K562 (cell line): ENCODE measurements at regions not wholly inside any gene's neighbourhood (a gene's known extent, or its start where the extent isn't known, plus 50 kb on each side); places are given as distances from the start of the nearest gene placed in this dataset.

Source experiments
- ATAC-seq: fragments of 200-7000 bp; cut with Tn5 transposase; 3 replicates; pipeline ENCODE4 v1.9.1; 2020; ENCODE audit warnings: moderate library complexity
- BruUV-seq: library from RNA; stranded (reverse); fragments of 400-500 nt; replicated peaks from 2 replicates; lab custom pipeline; 2021; lab: Mats Ljungman, UMichigan
- CTCF ChIA-PET: fragments of 300-600 bp; formaldehyde crosslinking; extraction: SDS; loops from one replicate; lab custom pipeline; 2021; ENCODE audit warnings: low intra/inter-chr PET ratio; lab: Yijun Ruan, JAX
- POLR2A ChIA-PET: fragments of 300-600, 350-650 bp; sonication (Branson Sonifier 250); formaldehyde crosslinking; extraction: SDS; loops from one replicate; lab custom pipeline; 2021; ENCODE audit warnings: antibody characterized with exemption, inconsistent platforms; lab: Yijun Ruan, JAX
- DNase-seq, 4 experiments: peaks; one replicate each; pipeline versions ENCODE4 v3.0.0 to v3.0.0-alpha.2; 2011 to 2018; ENCODE audit warnings: low spot score in 3 of 4, mixed read lengths in 3 of 4; ENCODE audit errors: extremely low read depth in 1 of 4
- FAIRE-seq: peaks from 2 replicates; lab custom pipeline; 2011; peaks lifted over from hg19 to GRCh38; lab: Jason Lieb, UNC
- H2AFZ ChIP-seq: 2 replicates; pipeline ENCODE4 v1.6.0; 2011; ENCODE audit warnings: low read depth, low read length, control low read depth, inconsistent platforms
- H3K27ac ChIP-seq: fragments of 200-600 bp; 3 replicates; pipeline ENCODE4 v1.8.0; 2011; ENCODE audit warnings: low read depth, mild to moderate bottlenecking, control low read depth, inconsistent platforms, low read length, moderate library complexity, mixed read lengths; ENCODE audit errors: extremely low read depth
- H3K27me3 ChIP-seq, 2 experiments: fragments of 300-600 bp in 1 of 2; 2 replicates in 1 of 2; 3 replicates in 1 of 2; pipeline versions ENCODE4 v1.6.0 to v1.8.0; 2011; ENCODE audit warnings: inconsistent platforms in 2 of 2, low read length in 2 of 2, mild to moderate bottlenecking in 1 of 2, mixed read lengths in 1 of 2, moderate library complexity in 1 of 2; ENCODE audit not compliant: control insufficient read depth in 2 of 2, insufficient read depth in 2 of 2
- H3K36me3 ChIP-seq: fragments of 300-600 bp; 3 replicates; pipeline ENCODE4 v1.8.0; 2011; ENCODE audit warnings: mild to moderate bottlenecking, low read length, inconsistent platforms; ENCODE audit not compliant: control insufficient read depth, insufficient read depth
- H3K4me1 ChIP-seq, 2 experiments: fragments of 200-600 bp in 1 of 2; replicated peaks in 1 of 2; 2 replicates in 1 of 2; 3 replicates in 1 of 2; pipeline versions ENCODE4 v1.5.1 to v1.8.0; 2011; ENCODE audit warnings: inconsistent platforms in 2 of 2, low read length in 2 of 2, mild to moderate bottlenecking in 1 of 2, mixed read lengths in 1 of 2, moderate library complexity in 1 of 2; ENCODE audit not compliant: control insufficient read depth in 2 of 2, insufficient read depth in 2 of 2
- H3K4me2 ChIP-seq: 2 replicates; pipeline ENCODE4 v1.6.1; 2011; ENCODE audit warnings: low read length, control low read depth, inconsistent platforms, mixed read lengths; ENCODE audit not compliant: insufficient read depth
- H3K4me3 ChIP-seq: fragments of 200-600 bp; sonication (generic), shearing (Covaris generic); 2 replicates; pipeline ENCODE4 v1.5.1; 2016; ENCODE audit warnings: control low read depth, inconsistent platforms
- H3K79me2 ChIP-seq: fragments of 200-600 bp; 3 replicates; pipeline ENCODE4 v1.8.0; 2011; ENCODE audit warnings: low read length, inconsistent platforms; ENCODE audit not compliant: control insufficient read depth, insufficient read depth
- H3K9ac ChIP-seq, 2 experiments: 2 replicates each; pipeline versions ENCODE4 v1.6.0 to v1.6.1; 2011; ENCODE audit warnings: low read depth in 2 of 2, low read length in 2 of 2, control low read depth in 1 of 2, inconsistent platforms in 1 of 2, mild to moderate bottlenecking in 1 of 2, mixed read lengths in 1 of 2; ENCODE audit not compliant: insufficient read depth in 1 of 2
- H3K9me1 ChIP-seq: one replicate; pipeline ENCODE4 v1.6.0; 2011; ENCODE audit warnings: inconsistent platforms, mild to moderate bottlenecking, low read length, moderate library complexity; ENCODE audit not compliant: control insufficient read depth, insufficient read depth
- H3K9me3 ChIP-seq: replicated peaks from 2 replicates; pipeline ENCODE4 v1.5.1; 2011; ENCODE audit warnings: low read depth, low read length, inconsistent platforms; ENCODE audit not compliant: control insufficient read depth, insufficient read depth
- H4K20me1 ChIP-seq: replicated peaks from 2 replicates; pipeline ENCODE4 v1.6.1; 2011; ENCODE audit warnings: low read length, inconsistent platforms, mixed read lengths; ENCODE audit not compliant: control insufficient read depth, insufficient read depth
- HDGF ChIP-seq: fragments of 450-650 bp; IDR thresholded peaks from 2 replicates; pipeline ENCODE4 v1.6.1; 2016
- HMG20B ChIP-seq: fragments of 250-450 bp; sonication (Bioruptor Pico); IDR thresholded peaks from 2 replicates; pipeline ENCODE4 v1.5.0; 2021; ENCODE audit warnings: mild to moderate bottlenecking
- PPARD ChIP-seq: fragments of 250-450 bp; sonication (Bioruptor Pico); IDR thresholded peaks from 2 replicates; pipeline ENCODE4 v1.8.0; 2022; ENCODE audit warnings: inconsistent platforms, mild to moderate bottlenecking, moderate library complexity
- TOE1 ChIP-seq, 2 experiments: fragments of 450-650 bp in 1 of 2; sonication (generic) in 1 of 2; formaldehyde crosslinking in 1 of 2; IDR thresholded peaks; 2 replicates each; pipeline versions ENCODE4 v1.7.1 to v1.8.0; 2016 to 2022; ENCODE audit warnings: borderline replicate concordance in 2 of 2, mild to moderate bottlenecking in 2 of 2, antibody characterized with exemption in 1 of 2, inconsistent platforms in 1 of 2, low read depth in 1 of 2, missing genetic modification reagents in 1 of 2, moderate library complexity in 1 of 2
- WGBS: fragments of 100-300 bp; shearing (Covaris generic); methylation state at CpG from one replicate; pipeline ENCODE4 v1.1.6; 2016; ENCODE audit warnings: low coverage, mixed read lengths; ENCODE audit not compliant: insufficient coverage; ENCODE audit errors: missing lambda C conversion rate; 5-methylcytosine and 5-hydroxymethylcytosine counted together
- in situ Hi-C: fragments of 300-500 bp; cut with MboI; formaldehyde crosslinking; loops from 4 replicates; pipeline ENCODE4 v1.15.0; 2018; ENCODE audit warnings: inconsistent platforms, mixed read lengths
- intact Hi-C: fragments of 100-400 bp; cut with micrococcal nuclease; formaldehyde crosslinking; loops from 2 replicates; pipeline ENCODE4 v1.14.2; 2022
- TF ChIP-seq, protein P1 (sequence below): fragments of 250-450 bp; sonication (Bioruptor Pico); IDR thresholded peaks from 2 replicates; pipeline ENCODE4 v1.5.0; 2020; ENCODE audit warnings: mild to moderate bottlenecking, borderline replicate concordance
- TF ChIP-seq, protein P2 (sequence below): sonication (generic); formaldehyde crosslinking; IDR thresholded peaks from 2 replicates; pipeline ENCODE4 v1.8.0; 2022; ENCODE audit warnings: mild to moderate bottlenecking, missing genetic modification reagents
- TF ChIP-seq, protein P3 (sequence below): fragments of 250-450 bp; sonication (Bioruptor Pico); IDR thresholded peaks from 2 replicates; pipeline ENCODE4 v1.8.0; 2021; ENCODE audit warnings: moderate library complexity, mild to moderate bottlenecking, inconsistent platforms
- TF ChIP-seq, protein P4 (sequence below): sonication (generic); formaldehyde crosslinking; IDR thresholded peaks from 2 replicates; pipeline ENCODE4 v1.8.0; 2022; ENCODE audit warnings: mild to moderate bottlenecking, missing genetic modification reagents, borderline replicate concordance

DNA sequence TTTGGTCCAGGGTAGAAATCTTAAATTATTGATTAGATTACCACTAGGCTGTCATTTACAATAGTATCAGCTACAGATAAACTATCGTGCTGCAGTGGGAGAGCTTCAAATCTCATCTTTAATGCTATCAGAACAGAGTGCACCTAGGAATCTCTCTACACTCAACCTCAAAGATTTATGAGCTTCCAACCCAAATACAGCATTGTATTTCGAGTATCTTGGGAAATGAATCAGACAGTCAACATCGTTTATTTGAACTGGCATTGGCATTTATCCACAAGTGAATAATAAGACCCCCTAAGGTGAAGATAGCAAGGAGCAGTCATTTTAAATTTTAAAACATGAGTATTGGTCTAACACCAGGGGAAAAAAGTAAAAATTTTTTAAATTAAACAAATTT, 1203.2 kb downstream of the CDH12 start:
- Histone ChIP-seq H3K9me3 (no peaks in the 10 kb centered on the region), H3K79me2 (no peaks in the 10 kb centered on the region), H3K4me2 (no peak overlapping the region), H2AFZ (no peak overlapping the region), H3K4me3 (no peak overlapping the region), H3K9me1 (no peaks in the 10 kb centered on the region), H3K27me3 (no peaks in the 10 kb centered on the region), H3K27ac (no peak overlapping the region), H3K9ac (no peak overlapping the region), H4K20me1 (no peaks in the 10 kb centered on the region), H3K36me3 (no peaks in the 10 kb centered on the region), H3K4me1 (no peaks in the 10 kb centered on the region)
- POLR2A ChIA-PET: no interaction called here
- DNase-seq (no peak), ATAC-seq (no peak), FAIRE-seq (no peak)
- intact Hi-C loops: no loop called here
- BruUV-seq: no TSS peak
- WGBS: 0% methylated on average over 3 of the region's 3 CpGs
- CTCF ChIA-PET: no interaction called here
- TF ChIP-seq, protein P1, sequence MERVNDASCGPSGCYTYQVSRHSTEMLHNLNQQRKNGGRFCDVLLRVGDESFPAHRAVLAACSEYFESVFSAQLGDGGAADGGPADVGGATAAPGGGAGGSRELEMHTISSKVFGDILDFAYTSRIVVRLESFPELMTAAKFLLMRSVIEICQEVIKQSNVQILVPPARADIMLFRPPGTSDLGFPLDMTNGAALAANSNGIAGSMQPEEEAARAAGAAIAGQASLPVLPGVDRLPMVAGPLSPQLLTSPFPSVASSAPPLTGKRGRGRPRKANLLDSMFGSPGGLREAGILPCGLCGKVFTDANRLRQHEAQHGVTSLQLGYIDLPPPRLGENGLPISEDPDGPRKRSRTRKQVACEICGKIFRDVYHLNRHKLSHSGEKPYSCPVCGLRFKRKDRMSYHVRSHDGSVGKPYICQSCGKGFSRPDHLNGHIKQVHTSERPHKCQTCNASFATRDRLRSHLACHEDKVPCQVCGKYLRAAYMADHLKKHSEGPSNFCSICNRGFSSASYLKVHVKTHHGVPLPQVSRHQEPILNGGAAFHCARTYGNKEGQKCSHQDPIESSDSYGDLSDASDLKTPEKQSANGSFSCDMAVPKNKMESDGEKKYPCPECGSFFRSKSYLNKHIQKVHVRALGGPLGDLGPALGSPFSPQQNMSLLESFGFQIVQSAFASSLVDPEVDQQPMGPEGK (CRISPR knock-in tag): no peak
- TF ChIP-seq, protein P2, sequence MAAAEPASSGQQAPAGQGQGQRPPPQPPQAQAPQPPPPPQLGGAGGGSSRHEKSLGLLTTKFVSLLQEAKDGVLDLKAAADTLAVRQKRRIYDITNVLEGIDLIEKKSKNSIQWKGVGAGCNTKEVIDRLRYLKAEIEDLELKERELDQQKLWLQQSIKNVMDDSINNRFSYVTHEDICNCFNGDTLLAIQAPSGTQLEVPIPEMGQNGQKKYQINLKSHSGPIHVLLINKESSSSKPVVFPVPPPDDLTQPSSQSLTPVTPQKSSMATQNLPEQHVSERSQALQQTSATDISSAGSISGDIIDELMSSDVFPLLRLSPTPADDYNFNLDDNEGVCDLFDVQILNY (CRISPR knock-in tag): no peak
- in situ Hi-C loops: no loop called here

DNA sequence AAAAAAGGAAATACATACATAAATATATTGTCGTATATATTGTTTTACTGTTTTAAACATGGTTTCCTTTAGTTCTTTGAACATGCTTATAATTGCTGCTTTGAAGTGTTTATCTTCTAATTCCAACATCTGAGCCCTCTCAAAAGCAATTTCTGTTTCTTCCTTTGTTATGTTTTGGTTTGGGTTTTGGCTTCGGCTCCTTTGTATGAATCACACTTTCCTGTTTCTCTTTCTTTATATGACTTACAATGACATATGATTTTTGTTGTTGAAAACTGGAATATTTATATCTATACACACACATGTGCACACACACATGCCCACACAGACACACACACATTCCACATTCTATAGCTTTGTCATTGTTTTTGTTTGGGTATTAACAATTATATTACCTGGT, 1206.7 kb downstream of the CDH12 start:
- Histone ChIP-seq H3K4me3 (no peak overlapping the region), H3K9me3 (no peaks in the 10 kb centered on the region), H3K9me1 (no peaks in the 10 kb centered on the region), H4K20me1 (no peaks in the 10 kb centered on the region), H3K4me2 (no peak overlapping the region), H3K9ac (no peak overlapping the region), H2AFZ (no peak overlapping the region), H3K79me2 (no peaks in the 10 kb centered on the region), H3K4me1 (no peaks in the 10 kb centered on the region), H3K36me3 (no peaks in the 10 kb centered on the region), H3K27me3 (no peaks in the 10 kb centered on the region), H3K27ac (no peak overlapping the region)
- ATAC-seq (no peak), FAIRE-seq (no peak), DNase-seq (no peak)
- 0% methylated on average over 2 of the region's 2 CpGs for WGBS
- in situ Hi-C loops (no loop called here), intact Hi-C loops (no loop called here)
- ChIA-PET CTCF (no interaction called here), POLR2A (interaction anchor here (0.6 kb wide), 1 partner anchor 435 kb away, joined by 3 read pairs; no protein-coding TSS in a partner anchor)
- BruUV-seq: no TSS peak
- no peak for TF ChIP-seq HMG20B
- TF ChIP-seq, protein P3, sequence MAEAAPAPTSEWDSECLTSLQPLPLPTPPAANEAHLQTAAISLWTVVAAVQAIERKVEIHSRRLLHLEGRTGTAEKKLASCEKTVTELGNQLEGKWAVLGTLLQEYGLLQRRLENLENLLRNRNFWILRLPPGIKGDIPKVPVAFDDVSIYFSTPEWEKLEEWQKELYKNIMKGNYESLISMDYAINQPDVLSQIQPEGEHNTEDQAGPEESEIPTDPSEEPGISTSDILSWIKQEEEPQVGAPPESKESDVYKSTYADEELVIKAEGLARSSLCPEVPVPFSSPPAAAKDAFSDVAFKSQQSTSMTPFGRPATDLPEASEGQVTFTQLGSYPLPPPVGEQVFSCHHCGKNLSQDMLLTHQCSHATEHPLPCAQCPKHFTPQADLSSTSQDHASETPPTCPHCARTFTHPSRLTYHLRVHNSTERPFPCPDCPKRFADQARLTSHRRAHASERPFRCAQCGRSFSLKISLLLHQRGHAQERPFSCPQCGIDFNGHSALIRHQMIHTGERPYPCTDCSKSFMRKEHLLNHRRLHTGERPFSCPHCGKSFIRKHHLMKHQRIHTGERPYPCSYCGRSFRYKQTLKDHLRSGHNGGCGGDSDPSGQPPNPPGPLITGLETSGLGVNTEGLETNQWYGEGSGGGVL: no peak
- TF ChIP-seq HDGF: no peak
- TF ChIP-seq TOE1 (IDR thresholded peaks at IDR 0.05; ENCODE audit: borderline replicate concordance): no peak
- TF ChIP-seq TOE1 (CRISPR knock-in tag; IDR thresholded peaks at IDR 0.05; ENCODE audit: borderline replicate concordance, low read depth): no peak
- TF ChIP-seq, protein P4, sequence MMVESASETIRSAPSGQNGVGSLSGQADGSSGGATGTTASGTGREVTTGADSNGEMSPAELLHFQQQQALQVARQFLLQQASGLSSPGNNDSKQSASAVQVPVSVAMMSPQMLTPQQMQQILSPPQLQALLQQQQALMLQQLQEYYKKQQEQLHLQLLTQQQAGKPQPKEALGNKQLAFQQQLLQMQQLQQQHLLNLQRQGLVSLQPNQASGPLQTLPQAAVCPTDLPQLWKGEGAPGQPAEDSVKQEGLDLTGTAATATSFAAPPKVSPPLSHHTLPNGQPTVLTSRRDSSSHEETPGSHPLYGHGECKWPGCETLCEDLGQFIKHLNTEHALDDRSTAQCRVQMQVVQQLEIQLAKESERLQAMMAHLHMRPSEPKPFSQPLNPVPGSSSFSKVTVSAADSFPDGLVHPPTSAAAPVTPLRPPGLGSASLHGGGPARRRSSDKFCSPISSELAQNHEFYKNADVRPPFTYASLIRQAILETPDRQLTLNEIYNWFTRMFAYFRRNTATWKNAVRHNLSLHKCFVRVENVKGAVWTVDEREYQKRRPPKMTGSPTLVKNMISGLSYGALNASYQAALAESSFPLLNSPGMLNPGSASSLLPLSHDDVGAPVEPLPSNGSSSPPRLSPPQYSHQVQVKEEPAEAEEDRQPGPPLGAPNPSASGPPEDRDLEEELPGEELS (CRISPR knock-in tag): no peak
- TF ChIP-seq PPARD (CRISPR knock-in tag): no peak
